GM12878 (cell line): ENCODE measurements at regions not wholly inside any gene's neighbourhood (a gene's known extent, or its start where the extent isn't known, plus 50 kb on each side); places are given as distances from the start of the nearest gene placed in this dataset.

Experiments used
- ATAC-seq: fragments of 200-7000 bp; cut with Tn5 transposase; 3 replicates; pipeline ENCODE4 v1.9.1; 2020; ENCODE audit warnings: mild to moderate bottlenecking, moderate library complexity
- BruUV-seq: library from RNA; stranded (reverse); fragments of 400-500 nt; replicated peaks from 2 replicates; lab custom pipeline; 2021; lab: Mats Ljungman, UMichigan
- CTCF ChIA-PET: fragments of 300-600 bp; sonication (Branson Sonifier 250); formaldehyde crosslinking; extraction: SDS; loops from one replicate; lab custom pipeline; 2021; ENCODE audit warnings: inconsistent platforms; lab: Yijun Ruan, JAX
- POLR2A ChIA-PET: fragments of 350-600 bp; formaldehyde crosslinking; extraction: SDS; loops from one replicate; lab custom pipeline; 2021; ENCODE audit warnings: inconsistent platforms; lab: Charles Lee
- RAD21 ChIA-PET: fragments of 300-600 bp; sonication (Branson Sonifier 250); formaldehyde crosslinking; loops from one replicate; lab custom pipeline; 2023; ENCODE audit warnings: antibody characterized with exemption; ENCODE audit not compliant: unreplicated experiment; lab: Charles Lee
- SMC1A ChIA-PET: fragments of 300-600 bp; sonication (Branson Sonifier 250); formaldehyde crosslinking; loops from one replicate; lab custom pipeline; 2023; ENCODE audit not compliant: unreplicated experiment, uncharacterized antibody; lab: Charles Lee
- DNase-seq: peaks from one replicate; pipeline ENCODE4 v3.0.0-alpha.2; 2011; ENCODE audit warnings: low read depth, low spot score
- FAIRE-seq: peaks from 3 replicates; lab custom pipeline; 2011; peaks lifted over from hg19 to GRCh38; lab: Jason Lieb, UNC
- H2AFZ ChIP-seq: 2 replicates; pipeline ENCODE4 v1.6.0; 2011; ENCODE audit warnings: low read depth, low read length, control low read depth; ENCODE audit not compliant: control insufficient read depth
- H3K27ac ChIP-seq: 2 replicates; pipeline ENCODE4 v1.5.1; 2011; ENCODE audit warnings: control low read depth; ENCODE audit not compliant: control insufficient read depth, insufficient read depth
- H3K27me3 ChIP-seq, 2 experiments: replicated peaks in 1 of 2; 2 replicates each; pipeline versions ENCODE4 v1.6.0 to v1.6.1; 2011; ENCODE audit warnings: low read length in 1 of 2; ENCODE audit not compliant: control insufficient read depth in 2 of 2, insufficient read depth in 2 of 2
- H3K36me3 ChIP-seq, 2 experiments: 2 replicates each; pipeline ENCODE4 v1.5.1; 2011; ENCODE audit warnings: low read length in 1 of 2; ENCODE audit not compliant: control insufficient read depth in 2 of 2, insufficient read depth in 2 of 2
- H3K4me1 ChIP-seq: 2 replicates; pipeline ENCODE4 v1.6.1; 2011; ENCODE audit warnings: mild to moderate bottlenecking, low read length, moderate library complexity, mixed read lengths; ENCODE audit not compliant: control insufficient read depth, insufficient read depth
- H3K4me2 ChIP-seq: 2 replicates; pipeline ENCODE4 v1.6.0; 2011; ENCODE audit warnings: control low read depth; ENCODE audit not compliant: control insufficient read depth, insufficient read depth
- H3K4me3 ChIP-seq: fragments of 200-600 bp; sonication (generic); 2 replicates; pipeline ENCODE4 v1.5.1; 2016
- H3K79me2 ChIP-seq: 2 replicates; pipeline ENCODE4 v1.6.0; 2011; ENCODE audit warnings: low read length; ENCODE audit not compliant: control insufficient read depth, insufficient read depth
- H3K9ac ChIP-seq: 2 replicates; pipeline ENCODE4 v1.8.0; 2011; ENCODE audit warnings: low read length, control low read depth, mixed read lengths; ENCODE audit not compliant: control insufficient read depth, insufficient read depth
- H3K9me3 ChIP-seq: replicated peaks from 3 replicates; pipeline ENCODE4 v1.5.1; 2011; ENCODE audit warnings: mild to moderate bottlenecking, low read length; ENCODE audit not compliant: control insufficient read depth, insufficient read depth
- H4K20me1 ChIP-seq: 2 replicates; pipeline ENCODE4 v1.6.0; 2011; ENCODE audit not compliant: control insufficient read depth, insufficient read depth
- ESRRA ChIP-seq: IDR thresholded peaks from 2 replicates; pipeline ENCODE4 v1.6.1; 2012; ENCODE audit warnings: mild to moderate bottlenecking, low read length, improper control_type of control experiment
- HSF1 ChIP-seq: fragments of 150-350 bp; IDR thresholded peaks from 2 replicates; pipeline ENCODE4 v1.6.1; 2014; ENCODE audit warnings: mild to moderate bottlenecking, low read depth, low read length
- RUNX3 ChIP-seq: IDR thresholded peaks from 2 replicates; pipeline ENCODE4 v1.6.1; 2012; ENCODE audit warnings: low read length, inconsistent platforms
- ZBTB11 ChIP-seq: fragments of 450-650 bp; formaldehyde crosslinking; IDR thresholded peaks from 2 replicates; pipeline ENCODE4 v1.5.0; 2022; ENCODE audit warnings: mild to moderate bottlenecking, missing genetic modification characterization
- WGBS: methylation state at CpG from one replicate; pipeline ENCODE4 v1.1.6; 2016; ENCODE audit warnings: low lambda C conversion rate; ENCODE audit not compliant: insufficient replicate concordance, insufficient coverage; ENCODE audit errors: missing lambda C conversion rate; 5-methylcytosine and 5-hydroxymethylcytosine counted together
- in situ Hi-C: fragments of 300-500 bp; cut with MboI; formaldehyde crosslinking; loops from 9 replicates; pipeline ENCODE4 v1.14.3; 2018; ENCODE audit warnings: mixed read lengths
- intact Hi-C: fragments of 100-400 bp; cut with micrococcal nuclease; formaldehyde crosslinking; loops from one replicate; pipeline ENCODE4 v1.14.2; 2022; ENCODE audit not compliant: unreplicated experiment

GRCh38 chr3:113079218-113079961 lies 88.6 kb downstream of the GTPBP8 start:
- Histone ChIP-seq H3K4me3 (no peak overlapping the region), H3K27ac (peak overlapping the region; percentile 38; the same call in 1 of the 2 replicates), H3K9me3 (no peaks in the 10 kb centered on the region), H3K9ac (no peak overlapping the region; the same call in 1 of the 2 replicates), H3K79me2 (no peaks in the 10 kb centered on the region), H2AFZ (peak overlapping the region; percentile 3), H3K36me3 (no peaks in the 10 kb centered on the region), H4K20me1 (no peaks in the 10 kb centered on the region), H3K4me1 (peaks cover 5% of the 10 kb centered on the region), H3K27me3 (no peaks in the 10 kb centered on the region), H3K4me2 (peak overlapping the region; percentile 82)
- intact Hi-C loops (no loop called here), in situ Hi-C loops (no loop called here)
- ChIA-PET RAD21 (interaction anchor here (0.6 kb wide), 1 partner anchor 1219 kb away, joined by 3 read pairs; no protein-coding TSS in a partner anchor), CTCF (interaction anchor here (0.6 to 1.4 kb wide), 3 partner anchors 9 to 437 kb away, joined by 3 to 6 read pairs (median 4); no protein-coding TSS in a partner anchor), SMC1A (interaction anchor here (1.7 kb wide), 1 partner anchor 209 kb away, joined by 6 read pairs; no protein-coding TSS in a partner anchor), POLR2A (no interaction called here)
- FAIRE-seq (no peak), DNase-seq (no peak), ATAC-seq (peak; percentile 60)
- no TSS peak for BruUV-seq
- 24% methylated on average over 10 of the region's 10 CpGs for WGBS
- TF ChIP-seq HSF1: no peak
- no peak for TF ChIP-seq ESRRA
- peak; percentile 35; the same call in 1 of the 2 replicates for TF ChIP-seq RUNX3
- no peak for TF ChIP-seq ZBTB11 (CRISPR knock-in tag)
